Osteoblast (primary cell): ENCODE measurements at regions not wholly inside any gene's neighbourhood (a gene's known extent, or its start where the extent isn't known, plus 50 kb on each side); places are given as distances from the start of the nearest gene placed in this dataset.

ENCODE experiments used
- DNase-seq: peaks from one replicate; pipeline ENCODE4 v3.0.0; 2011; ENCODE audit warnings: low spot score, mixed read lengths; ENCODE audit not compliant: insufficient read length; ENCODE audit errors: missing footprints
- H2AFZ ChIP-seq: 2 replicates; pipeline ENCODE4 v1.6.0; 2011; ENCODE audit warnings: mild to moderate bottlenecking, low read length
- H3K27ac ChIP-seq: 2 replicates; pipeline ENCODE4 v1.5.1; 2011; ENCODE audit warnings: mild to moderate bottlenecking, low read depth, low read length, moderate library complexity
- H3K27me3 ChIP-seq: 2 replicates; pipeline ENCODE4 v1.6.0; 2012; ENCODE audit warnings: mild to moderate bottlenecking, control low read depth, inconsistent platforms, low read length, moderate library complexity; ENCODE audit not compliant: insufficient read depth
- H3K36me3 ChIP-seq: 2 replicates; pipeline ENCODE4 v1.5.1; 2011; ENCODE audit warnings: mild to moderate bottlenecking, low read length, control low read depth, moderate library complexity; ENCODE audit not compliant: insufficient read depth
- H3K4me1 ChIP-seq: 2 replicates; pipeline ENCODE4 v1.5.1; 2011; ENCODE audit warnings: mild to moderate bottlenecking, low read length, control low read depth, moderate library complexity; ENCODE audit not compliant: insufficient read depth
- H3K4me2 ChIP-seq: 2 replicates; pipeline ENCODE4 v1.6.0; 2011; ENCODE audit warnings: mild to moderate bottlenecking, low read length; ENCODE audit not compliant: insufficient read depth
- H3K4me3 ChIP-seq: fragments of 200-600 bp; sonication (generic); 3 replicates; pipeline ENCODE4 v1.5.1; 2012; ENCODE audit warnings: mild to moderate bottlenecking, low read length, inconsistent platforms; ENCODE audit not compliant: insufficient read depth
- H3K79me2 ChIP-seq: 2 replicates; pipeline ENCODE4 v1.6.0; 2012; ENCODE audit warnings: mild to moderate bottlenecking, low read length, control low read depth, inconsistent platforms; ENCODE audit not compliant: insufficient read depth
- H3K9me3 ChIP-seq: 2 replicates; pipeline ENCODE4 v1.5.1; 2011; ENCODE audit warnings: low read depth, low read length, control low read depth
- H4K20me1 ChIP-seq: 2 replicates; pipeline ENCODE4 v1.6.0; 2012; ENCODE audit warnings: mild to moderate bottlenecking, low read length, control low read depth; ENCODE audit not compliant: insufficient read depth
- CTCF ChIP-seq: IDR thresholded peaks from 2 replicates; pipeline ENCODE4 v1.5.1; 2011; ENCODE audit warnings: mild to moderate bottlenecking, low read depth, low read length, moderate library complexity; ENCODE audit errors: extremely low read depth

GRCh38 chr12:16685107-16685506, 79.1 kb upstream of the LMO3 start:
- H3K79me2 ChIP-seq = no peaks in the 10 kb centered on the region
- H3K9me3 ChIP-seq = no peaks in the 10 kb centered on the region
- no peak overlapping the region for H3K27ac ChIP-seq
- DNase-seq = no peak
- H3K4me3 ChIP-seq = no peak overlapping the region
- no peaks in the 10 kb centered on the region for H3K4me1 ChIP-seq
- H3K27me3 ChIP-seq = no peaks in the 10 kb centered on the region
- no peak overlapping the region for H3K4me2 ChIP-seq
- no peak overlapping the region for H2AFZ ChIP-seq
- no peaks in the 10 kb centered on the region for H4K20me1 ChIP-seq
- no peaks in the 10 kb centered on the region for H3K36me3 ChIP-seq
- no peak for TF ChIP-seq CTCF

- no peak for DNase-seq
- no peak overlapping the region for H3K4me3 ChIP-seq
- no peaks in the 10 kb centered on the region for H3K9me3 ChIP-seq
- no peak overlapping the region for H3K4me2 ChIP-seq
- H3K36me3 ChIP-seq = no peaks in the 10 kb centered on the region
- H2AFZ ChIP-seq = no peak overlapping the region
- H3K27me3 ChIP-seq = no peaks in the 10 kb centered on the region
- no peaks in the 10 kb centered on the region for H3K4me1 ChIP-seq
- no peaks in the 10 kb centered on the region for H4K20me1 ChIP-seq
- no peak for TF ChIP-seq CTCF
- H3K27ac ChIP-seq = no peak overlapping the region
- H3K79me2 ChIP-seq = no peaks in the 10 kb centered on the region
These were observed 75.2 kb upstream of the LMO3 start for GRCh38 chr12:16681196-16681595.

GRCh38 chr12:16675438-16675837, 69.5 kb upstream of the LMO3 start:
- Histone ChIP-seq H4K20me1 (no peaks in the 10 kb centered on the region), H3K79me2 (no peaks in the 10 kb centered on the region), H3K36me3 (no peaks in the 10 kb centered on the region), H3K27ac (no peak overlapping the region), H2AFZ (no peak overlapping the region), H3K4me3 (no peak overlapping the region), H3K9me3 (no peaks in the 10 kb centered on the region), H3K27me3 (no peaks in the 10 kb centered on the region), H3K4me1 (no peaks in the 10 kb centered on the region), H3K4me2 (no peak overlapping the region)
- no peak for DNase-seq
- TF ChIP-seq CTCF = no peak

GRCh38 chr12:16674885-16675284, 68.9 kb upstream of the LMO3 start:
- no peak overlapping the region for H3K27ac ChIP-seq
- no peak overlapping the region for H3K4me3 ChIP-seq
- H3K36me3 ChIP-seq = no peaks in the 10 kb centered on the region
- no peak overlapping the region for H2AFZ ChIP-seq
- no peak for DNase-seq
- H3K79me2 ChIP-seq = no peaks in the 10 kb centered on the region
- H3K4me2 ChIP-seq = no peak overlapping the region
- no peaks in the 10 kb centered on the region for H3K4me1 ChIP-seq
- H3K9me3 ChIP-seq = no peaks in the 10 kb centered on the region
- no peaks in the 10 kb centered on the region for H4K20me1 ChIP-seq
- H3K27me3 ChIP-seq = no peaks in the 10 kb centered on the region
- no peak for TF ChIP-seq CTCF
